ENCODE measurements at regions not wholly inside any gene's neighbourhood (a gene's known extent, or its start where the extent isn't known, plus 50 kb on each side); places are given as distances from the start of the nearest gene placed in this dataset.
A peak's percentile ranks its signal among the peaks of the same experiment; 100 is the strongest.
"Not testable (repeated sequence)": the region's sequence is repeated elsewhere in the genome, so short reads cannot be mapped to it uniquely, and the experiment has no call there.

DNA sequence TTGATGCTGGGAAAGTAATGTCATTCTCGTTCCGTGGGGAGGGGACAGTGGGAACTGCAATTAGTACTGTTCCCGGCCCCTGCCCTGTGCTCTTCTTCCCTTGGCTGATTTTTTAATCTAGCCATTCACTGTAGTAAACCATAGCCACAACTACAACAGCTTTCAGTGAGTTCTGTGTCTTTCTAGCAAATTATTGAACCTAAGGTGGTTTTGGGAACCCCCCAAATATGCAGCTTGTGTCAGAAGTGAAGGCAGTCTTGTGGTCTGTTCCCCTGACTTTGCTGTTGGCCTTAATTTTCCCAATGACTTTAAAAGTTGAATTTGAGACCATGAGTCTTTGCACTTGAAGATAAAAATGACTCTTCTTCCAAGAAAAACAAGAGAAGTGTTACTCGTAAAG is 114.3 kb upstream of the ETV6 start:
- DNase-seq (ENCODE audit: extremely low read depth, low read depth), result no peak

DNA sequence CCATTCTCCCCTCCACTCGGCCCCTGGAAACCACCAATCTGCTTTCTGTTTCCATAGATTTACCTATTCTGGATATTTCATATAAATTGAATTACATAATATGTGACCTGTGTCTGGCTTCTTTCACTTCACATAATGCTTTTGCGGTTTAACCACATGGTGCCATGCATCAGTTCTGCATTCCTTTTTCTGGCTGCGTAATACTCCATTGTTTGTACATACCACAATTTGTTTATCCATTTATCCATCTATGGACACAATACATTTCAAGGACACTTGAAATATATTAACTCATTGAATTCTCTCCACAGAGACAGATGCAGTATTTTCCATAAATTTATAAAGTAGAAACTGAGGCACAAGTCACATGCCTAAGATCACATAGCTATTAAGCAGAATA is 110.3 kb upstream of the ETV6 start:
- no peak for DNase-seq (ENCODE audit: extremely low read depth, low read depth)

DNA sequence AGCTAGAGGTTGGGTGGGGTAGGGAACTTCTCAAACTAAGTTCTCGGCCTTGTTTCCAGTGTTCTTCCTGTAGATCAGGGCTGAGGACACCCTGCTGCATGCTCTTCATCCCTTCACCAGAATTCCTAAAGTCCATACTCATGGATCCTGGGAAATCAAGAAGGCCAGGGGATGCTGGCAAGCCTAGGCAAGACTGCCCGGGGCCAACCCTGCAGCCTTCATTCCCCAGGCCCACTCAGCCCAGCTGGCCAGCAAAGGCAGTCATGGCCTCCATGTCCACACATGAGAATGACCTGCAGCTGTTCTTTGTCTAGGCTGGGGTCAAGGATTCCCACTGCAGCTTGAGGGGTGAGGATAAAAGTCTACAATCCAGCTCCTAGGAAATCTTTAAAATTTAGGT is 109.3 kb upstream of the ETV6 start:
- DNase-seq (ENCODE audit: extremely low read depth, low read depth), result no peak

DNA sequence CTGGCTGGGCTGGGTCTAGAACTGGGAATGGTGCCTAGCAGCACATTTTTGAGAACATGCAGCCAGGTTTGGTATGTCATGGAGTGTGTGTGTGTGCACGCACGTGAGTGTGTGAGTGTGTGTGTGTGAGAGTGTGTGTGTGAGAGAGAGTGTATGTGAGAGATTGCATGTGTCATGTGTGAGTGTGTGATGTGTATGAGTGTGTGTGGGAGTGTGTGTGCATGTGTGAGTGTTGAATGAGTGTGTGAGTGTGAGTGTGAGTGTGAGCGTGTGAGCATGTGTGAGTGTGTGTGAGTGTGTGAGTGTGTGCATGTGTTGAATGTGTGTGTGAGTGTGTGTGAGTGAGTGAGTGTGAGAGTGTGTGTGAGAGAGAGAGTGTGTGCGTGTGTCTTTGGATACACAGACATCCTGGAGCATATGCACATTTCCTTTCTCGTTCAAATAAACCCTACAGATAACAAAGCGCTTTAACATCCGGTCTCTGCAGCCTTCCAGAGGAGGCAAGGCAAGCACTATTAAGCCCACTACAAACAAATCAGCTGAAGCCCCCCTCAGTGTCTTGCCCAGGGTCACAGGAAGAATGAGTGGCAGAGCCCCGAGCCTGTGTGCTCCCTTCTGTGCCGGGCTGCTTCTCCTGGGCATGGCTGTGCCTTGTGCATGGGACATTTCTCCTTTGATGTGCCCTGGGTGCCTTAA is 108.7 kb upstream of the ETV6 start:
- DNase-seq (ENCODE audit: extremely low read depth, low read depth), result no peak

DNA sequence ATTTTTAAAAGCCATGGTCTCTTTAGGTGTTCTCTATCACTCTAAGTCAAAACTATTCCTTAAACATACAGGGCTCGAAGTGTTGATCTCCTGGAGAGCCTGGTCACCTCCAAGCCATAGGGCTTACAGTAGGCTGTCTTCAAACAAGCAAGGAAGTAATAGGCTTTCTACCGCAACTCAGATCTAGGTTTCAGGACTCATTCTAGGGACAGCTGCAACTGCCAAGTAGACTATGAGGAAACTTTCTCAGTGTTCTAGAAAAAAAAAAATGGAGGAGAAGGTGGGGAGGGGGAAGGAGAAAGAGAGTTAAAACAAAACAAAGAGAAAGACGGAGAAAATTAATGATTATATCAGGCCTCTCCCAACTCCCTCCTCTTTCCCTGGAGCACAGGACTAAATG is 106.9 kb upstream of the ETV6 start:
- no peak for DNase-seq (ENCODE audit: extremely low read depth, low read depth)

DNA sequence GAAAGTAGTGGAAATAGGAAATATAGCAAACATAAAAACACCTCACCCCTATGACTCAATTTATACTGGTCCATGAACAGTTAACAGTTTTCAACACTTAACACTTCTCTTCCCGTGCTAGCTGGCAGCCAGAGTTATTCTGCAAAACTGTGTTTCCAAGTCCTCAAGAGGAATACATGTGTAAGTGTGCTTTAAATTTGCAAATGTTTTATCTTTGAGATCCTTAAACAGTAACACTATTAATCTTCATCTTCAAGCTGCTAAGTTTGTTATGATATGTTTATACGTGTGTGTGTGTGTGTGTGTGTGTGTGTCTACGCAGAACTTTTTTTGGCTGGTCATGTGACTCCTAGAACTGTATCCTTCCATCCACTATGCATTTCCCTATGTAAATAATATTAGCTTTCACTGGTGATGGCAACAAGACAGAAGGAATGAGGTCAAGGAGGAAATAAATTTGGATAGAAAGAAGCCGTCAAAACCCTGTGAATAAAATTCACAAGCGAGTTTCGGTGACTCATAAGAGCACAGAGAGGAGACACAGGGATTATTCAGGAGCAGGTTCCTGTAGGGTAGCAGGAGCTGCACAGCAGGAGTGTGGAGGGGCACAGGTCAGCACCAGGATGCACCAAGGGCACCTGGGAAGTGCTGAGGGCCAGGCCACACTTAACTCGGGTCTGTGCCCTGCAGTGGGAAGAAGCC is 105.9 kb upstream of the ETV6 start:
- no peak for DNase-seq (ENCODE audit: extremely low read depth, low read depth)

DNA sequence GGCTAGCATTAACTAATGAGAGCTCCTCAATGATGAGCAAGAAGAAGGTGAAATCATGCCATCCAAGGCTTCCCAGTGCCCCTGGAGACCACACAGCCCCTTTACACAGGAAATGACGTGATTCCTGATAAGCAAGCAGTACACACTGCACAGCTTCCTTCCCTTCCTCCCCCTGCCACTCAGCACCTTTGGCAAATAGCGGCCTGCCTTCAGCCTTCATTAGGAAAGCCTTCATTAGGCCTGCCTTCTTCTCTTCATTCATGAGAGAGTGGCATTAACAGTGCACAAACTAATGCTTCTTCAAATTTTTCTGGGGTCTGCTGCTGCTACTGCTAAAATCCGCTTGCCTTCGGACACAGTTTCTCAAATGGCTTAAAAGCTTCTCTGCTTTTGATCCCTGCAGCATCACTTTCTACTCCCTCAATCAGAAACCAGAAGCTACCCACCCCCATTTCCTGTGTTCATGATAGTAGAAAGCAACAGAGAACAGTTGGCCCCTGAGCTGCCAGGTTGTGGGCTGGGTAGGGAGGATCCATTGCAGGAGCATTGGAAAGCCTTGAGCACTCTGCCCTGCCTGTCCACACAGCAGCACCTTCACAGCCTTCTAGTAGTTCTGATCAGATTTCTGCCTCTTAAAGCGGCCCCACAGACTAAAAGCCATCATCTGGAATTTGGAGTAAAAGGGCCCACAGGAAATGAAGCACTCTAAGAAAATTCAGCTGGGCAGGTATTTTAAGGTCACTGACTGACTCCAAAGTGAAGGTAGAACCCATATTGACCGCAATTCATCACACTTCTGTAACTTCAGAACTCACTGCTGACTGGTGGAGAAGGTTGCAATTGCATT is 103.8 kb upstream of the ETV6 start:
- DNase-seq (ENCODE audit: extremely low read depth, low read depth), result no peak

DNA sequence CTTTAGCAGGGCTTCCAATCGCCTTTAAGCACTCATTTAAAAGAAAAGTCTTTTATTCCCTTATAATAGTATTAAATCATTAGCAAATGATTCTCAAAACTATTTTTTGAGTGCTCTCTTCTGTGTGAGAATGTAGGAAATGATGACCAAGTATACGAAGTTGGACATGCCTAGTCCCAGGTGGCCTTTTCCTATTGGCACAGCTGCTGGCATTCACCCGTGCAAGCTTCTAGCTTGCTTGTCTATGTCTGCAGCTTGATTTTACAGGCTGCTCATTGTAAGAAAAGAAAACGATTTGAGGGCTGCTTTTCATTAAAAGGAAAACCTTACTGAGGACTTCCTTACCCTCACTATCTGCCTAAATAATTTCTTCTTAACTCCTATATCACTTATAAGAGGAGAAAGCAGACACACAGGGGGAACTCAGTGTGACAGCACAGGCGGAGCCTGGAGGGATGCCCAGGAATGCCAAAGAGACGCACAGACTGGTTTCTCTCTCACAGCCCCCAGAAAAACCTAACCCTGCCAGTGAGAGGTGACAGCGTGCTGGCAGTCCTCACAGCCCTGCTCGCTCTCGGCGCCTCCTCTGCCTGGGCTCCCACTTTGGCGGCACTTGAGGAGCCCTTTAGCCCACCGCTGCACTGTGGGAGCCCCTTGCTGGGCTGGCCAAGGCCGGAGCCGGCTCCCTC is 102.7 kb upstream of the ETV6 start:
- not testable (repeated sequence) for DNase-seq (ENCODE audit: extremely low read depth, low read depth)

DNA sequence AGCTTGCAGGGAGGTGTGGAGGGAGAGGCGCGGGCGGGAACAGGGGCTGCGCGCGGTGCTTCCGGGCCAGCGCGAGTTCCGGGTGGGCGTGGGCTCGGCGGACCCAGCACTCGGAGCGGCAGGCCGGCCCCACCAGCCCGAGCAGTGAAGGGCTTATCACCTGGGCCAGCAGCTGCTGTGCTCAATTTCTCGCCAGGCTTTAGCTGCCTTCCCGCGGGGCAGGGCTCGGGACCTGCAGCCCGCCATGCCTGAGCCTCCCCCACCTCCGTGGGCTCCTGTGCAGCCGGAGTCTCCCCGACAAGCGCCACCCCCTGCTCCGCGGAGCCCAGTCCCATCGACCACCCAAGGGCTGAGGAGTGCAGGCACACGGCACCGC is 102.2 kb upstream of the ETV6 start:
- not testable (repeated sequence) for DNase-seq (ENCODE audit: extremely low read depth, low read depth)

DNA sequence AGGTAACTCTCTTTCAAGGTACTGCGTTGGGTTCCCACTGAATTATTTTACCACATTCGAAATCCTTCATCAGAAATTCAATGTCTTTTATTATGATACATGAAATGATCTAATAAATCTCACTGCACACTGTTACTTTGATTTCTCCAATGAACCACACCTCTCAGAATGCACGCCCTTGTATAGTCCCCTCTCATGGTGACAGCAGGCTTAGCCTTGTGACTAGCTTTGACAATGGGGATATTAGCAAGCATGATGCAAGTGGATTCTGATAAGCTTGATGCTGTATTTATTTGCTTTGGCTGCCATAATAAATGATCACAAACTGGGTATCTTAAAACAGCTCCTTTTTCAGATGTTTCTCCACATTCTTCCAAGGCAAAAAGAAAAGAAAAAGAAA is 100.4 kb upstream of the ETV6 start:
- no peak for DNase-seq (ENCODE audit: extremely low read depth, low read depth)

DNA sequence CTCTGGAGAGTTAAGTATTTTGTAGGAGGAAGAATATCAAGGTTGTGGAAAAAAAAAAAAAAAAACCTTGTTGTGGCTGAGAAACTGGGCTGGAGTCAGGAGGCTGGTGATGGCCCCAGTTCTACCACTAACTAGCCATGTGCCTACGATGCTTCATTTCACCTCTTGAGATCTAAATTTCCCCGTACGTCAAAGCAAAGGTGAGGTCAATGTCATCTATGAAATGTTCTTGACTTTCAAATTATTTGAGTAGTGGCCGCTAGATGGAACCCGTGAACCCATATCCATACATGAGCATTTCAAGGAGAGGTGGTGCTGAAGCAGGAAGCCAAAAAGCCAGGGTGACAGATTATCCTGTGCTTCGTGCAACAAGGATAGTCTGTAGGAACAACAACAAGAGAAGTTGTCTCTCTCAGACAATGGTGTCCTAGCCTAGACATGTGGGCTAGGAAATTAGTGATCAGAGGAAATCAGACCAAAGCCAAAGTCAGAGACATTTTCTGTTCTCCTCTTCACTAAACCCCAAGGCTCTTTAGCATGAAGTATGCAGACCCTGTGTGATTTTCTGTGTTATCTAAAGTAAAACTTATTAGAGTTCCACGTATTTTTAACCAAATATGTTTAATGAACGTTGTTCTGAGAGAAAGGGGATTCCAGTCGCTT is 95.5 kb upstream of the ETV6 start:
- DNase-seq (ENCODE audit: extremely low read depth, low read depth), result peak; percentile 36

DNA sequence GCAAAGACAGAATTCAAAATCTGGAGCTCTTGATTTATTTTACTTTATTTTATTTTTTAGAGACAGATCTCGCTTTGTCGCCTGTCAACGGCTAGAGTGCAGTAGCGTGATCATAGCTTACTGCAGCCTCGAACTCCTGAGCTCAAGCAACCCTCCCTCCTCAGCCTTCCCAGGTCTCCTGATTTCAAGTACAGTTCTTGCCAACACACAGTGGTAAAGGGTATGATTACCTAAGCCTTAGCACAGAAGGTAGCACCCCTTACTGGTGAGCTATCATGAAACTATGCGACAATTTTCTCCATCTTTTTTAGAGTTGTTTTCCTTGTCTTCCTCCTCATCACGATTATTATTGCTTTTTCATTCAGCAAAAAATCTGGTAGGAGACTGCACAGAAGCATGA is 94.3 kb upstream of the ETV6 start:
- no peak for DNase-seq (ENCODE audit: extremely low read depth, low read depth)

DNA sequence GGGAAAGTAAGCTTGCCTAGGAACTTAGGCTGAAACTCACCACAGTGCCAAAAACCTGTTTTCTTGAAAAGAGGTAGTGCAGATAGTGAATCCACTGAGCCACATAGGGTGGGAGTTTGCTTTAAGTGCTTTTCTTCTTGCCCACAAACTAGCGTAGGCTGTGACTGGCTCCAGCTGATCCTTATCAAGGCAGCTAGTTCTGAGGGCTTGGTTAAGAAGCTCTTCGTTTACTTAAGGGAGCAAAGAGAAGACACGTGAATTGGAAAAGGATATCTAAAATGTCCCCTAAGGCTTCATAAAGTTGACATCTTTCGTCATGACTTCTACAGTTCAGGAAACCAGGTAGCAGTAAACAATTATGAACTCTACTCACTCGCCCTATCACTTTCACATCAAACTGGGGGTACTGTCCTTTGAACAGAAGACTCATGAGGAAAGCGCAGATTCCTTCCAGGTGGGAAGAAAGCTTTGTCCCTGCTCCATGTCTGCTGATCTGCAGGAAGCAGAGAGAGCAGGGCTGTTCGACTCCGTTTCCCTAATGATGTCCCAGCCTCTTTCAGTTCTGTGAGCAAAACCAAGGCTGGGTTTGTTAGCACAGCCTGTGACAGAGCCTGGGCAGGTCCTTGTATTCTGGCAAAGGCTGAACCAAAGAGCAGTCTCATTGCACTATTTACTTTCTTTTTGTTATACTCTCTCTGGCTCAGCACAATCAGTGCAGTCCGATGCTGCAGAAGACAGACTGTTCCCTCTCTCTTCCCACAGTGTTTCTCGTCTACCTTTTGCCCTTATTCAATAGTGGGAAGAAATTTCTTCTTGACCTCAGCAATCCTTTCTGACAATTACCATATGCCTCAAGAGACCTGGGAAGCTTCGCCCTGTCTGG is 93.5 kb upstream of the ETV6 start:
- no peak for DNase-seq (ENCODE audit: extremely low read depth, low read depth)

DNA sequence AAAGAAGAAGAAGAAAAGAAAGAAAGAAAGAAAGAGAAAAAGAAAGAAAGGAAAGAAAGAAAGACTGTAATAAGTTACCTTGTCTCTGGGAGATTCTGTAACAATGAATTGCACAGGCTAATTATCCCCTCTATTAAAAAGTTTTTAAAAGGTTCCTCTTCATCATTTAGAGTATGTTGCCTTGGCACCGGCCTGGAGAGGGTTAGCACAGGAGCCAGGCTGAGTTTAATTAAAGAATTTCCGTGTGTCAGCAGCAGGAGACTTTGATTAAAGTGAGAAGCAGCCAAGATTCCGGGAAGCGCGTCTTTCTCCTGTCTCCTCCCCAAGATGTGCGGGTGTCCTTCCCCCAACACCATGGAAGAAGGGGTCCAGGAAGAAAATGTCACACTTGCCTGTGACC is 92.8 kb upstream of the ETV6 start:
- DNase-seq (ENCODE audit: extremely low read depth, low read depth), result no peak

DNA sequence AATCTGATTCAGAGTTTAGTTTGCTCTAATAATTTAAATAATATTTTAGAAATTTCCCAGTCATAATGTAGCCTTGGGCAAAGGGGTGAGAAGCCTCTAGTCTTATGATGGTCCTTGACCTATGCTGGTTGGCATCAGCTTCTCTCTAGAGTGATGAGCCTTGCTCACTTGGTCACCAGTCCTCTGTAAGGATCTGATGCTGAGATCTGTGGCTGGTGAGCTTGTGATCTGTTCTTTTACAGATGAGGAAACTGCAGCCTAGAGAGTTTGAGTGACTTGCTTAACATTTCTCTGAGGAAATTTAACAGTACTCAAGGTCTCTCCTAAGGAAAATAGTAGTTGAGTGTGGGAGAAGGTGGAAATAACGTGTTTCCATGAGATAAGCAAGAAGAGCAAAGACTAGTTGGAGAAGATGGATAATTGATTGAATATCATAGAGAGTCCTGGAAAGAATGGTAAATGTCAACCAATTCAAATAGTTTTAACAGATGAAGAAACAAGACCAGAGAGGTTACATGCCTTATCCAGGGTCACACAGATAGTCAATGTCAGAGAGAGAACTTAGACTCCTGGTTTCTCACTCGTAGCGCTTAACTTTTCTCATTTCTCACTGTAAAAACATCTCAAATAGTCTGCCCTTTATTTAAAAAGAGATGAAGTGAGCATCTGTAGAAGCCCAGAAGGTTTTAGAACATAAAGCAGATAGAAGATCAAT is 89.7 kb upstream of the ETV6 start:
- no peak for DNase-seq (ENCODE audit: extremely low read depth, low read depth)

DNA sequence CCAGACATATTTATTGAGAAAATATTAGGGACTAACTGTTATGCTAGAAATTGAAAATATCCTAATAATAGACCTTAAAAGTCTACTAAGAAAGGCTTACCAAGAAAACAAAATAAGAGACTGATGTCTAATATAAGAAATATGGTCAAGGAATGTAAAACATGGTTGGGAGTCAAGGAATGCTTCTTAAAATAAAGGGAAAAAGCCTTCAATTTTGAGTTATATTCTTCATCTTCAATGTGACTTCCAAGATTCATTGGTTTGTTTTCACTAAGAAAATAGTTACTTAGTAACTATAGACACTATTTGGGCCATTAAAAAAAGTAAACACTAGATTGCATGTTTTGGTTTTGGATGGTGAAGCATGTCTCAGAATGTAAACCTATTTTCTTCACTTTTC is 88.1 kb upstream of the ETV6 start:
- DNase-seq (ENCODE audit: extremely low read depth, low read depth), result no peak

DNA sequence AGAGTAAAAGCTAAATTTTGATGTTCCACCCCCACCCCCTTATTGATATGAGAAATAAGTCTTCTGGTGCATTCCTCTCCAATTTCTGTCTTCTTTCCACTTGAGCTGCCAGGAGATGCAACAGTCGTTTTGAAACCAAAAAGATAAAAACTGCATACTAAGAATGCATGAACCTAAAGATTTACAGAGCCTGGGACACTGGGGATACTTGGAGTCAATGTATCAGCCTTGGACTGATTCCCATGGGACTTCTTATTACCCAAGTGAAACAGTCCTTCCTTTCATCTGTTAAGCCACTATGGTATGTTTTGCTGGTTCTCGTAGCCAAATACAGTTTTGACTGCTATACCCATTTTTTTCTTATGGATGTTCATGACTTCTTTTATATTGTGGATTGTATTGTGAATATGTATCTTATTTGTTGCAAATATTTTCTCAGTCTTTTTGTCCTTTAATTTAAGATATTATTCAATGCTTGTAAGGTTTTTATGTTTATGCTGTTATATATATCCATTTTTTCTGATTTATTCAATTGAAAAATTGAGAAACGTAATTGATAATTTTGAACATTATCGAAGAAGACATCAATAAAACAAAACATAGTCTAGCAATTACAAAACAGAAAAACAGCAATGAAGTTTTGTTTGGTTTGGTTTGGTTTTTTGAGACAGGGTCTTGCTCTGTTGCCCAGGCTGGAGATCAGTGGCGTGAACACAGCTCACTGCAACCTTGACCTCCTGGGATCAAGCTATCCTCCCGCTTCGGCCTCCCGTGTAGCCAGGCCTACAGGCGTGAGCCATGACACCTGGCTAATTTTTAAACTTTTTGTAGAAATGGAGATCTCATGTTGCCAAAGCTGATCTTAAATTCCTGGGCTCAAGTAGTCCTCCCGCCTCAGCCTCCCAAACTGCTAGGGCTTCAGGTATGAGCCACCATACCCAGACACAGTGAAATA is 85.4 kb upstream of the ETV6 start:
- DNase-seq (ENCODE audit: extremely low read depth, low read depth), result no peak

Data from NCI-H460 (cell line).